ENCODE measurements at regions not wholly inside any gene's neighbourhood (a gene's known extent, or its start where the extent isn't known, plus 50 kb on each side); places are given as distances from the start of the nearest gene placed in this dataset.

- Histone ChIP-seq H4K8ac (replicated peaks; ENCODE audit: insufficient read length, low read depth, low read length) (no peak overlapping the region), H3K23me2 (ENCODE audit: insufficient read length, low read depth, low read length, poor library complexity, severe bottlenecking) (no peaks in the 10 kb centered on the region), H3K9ac (ENCODE audit: extremely low read depth, insufficient read length, low read length) (no peak overlapping the region), H3K27ac (ENCODE audit: insufficient read length, low read depth, low read length) (no peak overlapping the region), H2AK5ac (ENCODE audit: insufficient read length, low read length) (no peak overlapping the region), H3K79me1 (ENCODE audit: insufficient read depth, low read depth, low read length, poor library complexity, severe bottlenecking) (no peaks in the 10 kb centered on the region), H2BK20ac (ENCODE audit: low read depth, low read length, poor library complexity, severe bottlenecking) (no peak overlapping the region), H3K23ac (ENCODE audit: insufficient read length, low read depth, low read length) (no peak overlapping the region), H3T11ph (ENCODE audit: low read length) (no peak overlapping the region), H4K91ac (ENCODE audit: insufficient read length, low read depth, low read length) (no peak overlapping the region), H4K20me1 (ENCODE audit: control insufficient read depth, insufficient read depth, insufficient read length) (no peaks in the 10 kb centered on the region), H4K5ac (ENCODE audit: insufficient read length, low read depth, low read length) (no peak overlapping the region), H3K14ac (ENCODE audit: insufficient read depth, low read length) (no peak overlapping the region), H2AFZ (ENCODE audit: low read length) (no peak overlapping the region), H3K27me3 (ENCODE audit: insufficient read depth, low read length) (no peaks in the 10 kb centered on the region), H2BK5ac (ENCODE audit: insufficient read length, low read length) (no peak overlapping the region), H3K4me2 (ENCODE audit: insufficient read depth, insufficient read length, low read length) (no peak overlapping the region), H3K4ac (ENCODE audit: low read depth, low read length) (no peak overlapping the region), H3K18ac (ENCODE audit: insufficient read length, low read depth, low read length) (no peak overlapping the region), H3K56ac (ENCODE audit: insufficient read length, low read depth, low read length) (no peak overlapping the region), H3K4me1 (ENCODE audit: insufficient read depth, low read length) (no peaks in the 10 kb centered on the region), H3K9me3 (ENCODE audit: control insufficient read depth, low read depth, low read length) (no peaks in the 10 kb centered on the region), H3K79me2 (ENCODE audit: insufficient read depth, low read length) (no peaks in the 10 kb centered on the region), H2BK120ac (ENCODE audit: low read depth, low read length, poor library complexity, severe bottlenecking) (no peak overlapping the region), H2BK15ac (ENCODE audit: low read depth, low read length) (no peak overlapping the region), H2BK12ac (ENCODE audit: insufficient read length, low read depth, low read length) (no peak overlapping the region)
- Mint-ChIP-seq H3K4me1 (peaks cover 0 to 4% of the 10 kb centered on the region in 2 experiments; a peak in 2 of 4 replicates), H3K9me3 (peaks cover 3 to 6% of the 10 kb centered on the region in 2 experiments), H3K27ac (no peak overlapping the region), H3K27me3 (ENCODE audit: low read depth) (no peaks in the 10 kb centered on the region; the same call in 1 of the 2 replicates), H3K4me3 (no peak overlapping the region), H3K36me3 (ENCODE audit: insufficient read depth in 1 of 3, low read depth in 3 of 3) (no peaks in the 10 kb centered on the region)
- no CpG with 5 or more reads among the region's 4 CpGs for WGBS (ENCODE audit: extremely low coverage, insufficient read length, low lambda C conversion rate)
- TF ChIP-seq, protein P1, sequence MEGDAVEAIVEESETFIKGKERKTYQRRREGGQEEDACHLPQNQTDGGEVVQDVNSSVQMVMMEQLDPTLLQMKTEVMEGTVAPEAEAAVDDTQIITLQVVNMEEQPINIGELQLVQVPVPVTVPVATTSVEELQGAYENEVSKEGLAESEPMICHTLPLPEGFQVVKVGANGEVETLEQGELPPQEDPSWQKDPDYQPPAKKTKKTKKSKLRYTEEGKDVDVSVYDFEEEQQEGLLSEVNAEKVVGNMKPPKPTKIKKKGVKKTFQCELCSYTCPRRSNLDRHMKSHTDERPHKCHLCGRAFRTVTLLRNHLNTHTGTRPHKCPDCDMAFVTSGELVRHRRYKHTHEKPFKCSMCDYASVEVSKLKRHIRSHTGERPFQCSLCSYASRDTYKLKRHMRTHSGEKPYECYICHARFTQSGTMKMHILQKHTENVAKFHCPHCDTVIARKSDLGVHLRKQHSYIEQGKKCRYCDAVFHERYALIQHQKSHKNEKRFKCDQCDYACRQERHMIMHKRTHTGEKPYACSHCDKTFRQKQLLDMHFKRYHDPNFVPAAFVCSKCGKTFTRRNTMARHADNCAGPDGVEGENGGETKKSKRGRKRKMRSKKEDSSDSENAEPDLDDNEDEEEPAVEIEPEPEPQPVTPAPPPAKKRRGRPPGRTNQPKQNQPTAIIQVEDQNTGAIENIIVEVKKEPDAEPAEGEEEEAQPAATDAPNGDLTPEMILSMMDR (conservative IDR thresholded peaks at IDR 0.05) = no peak
- DNase-seq = no peak
Measured at GRCh38 chr15:81504170-81504905, 130.3 kb upstream of the TMC3 start.

All from H9 (cell line).